Fibroblast of pulmonary artery (primary cell): ENCODE measurements at regions not wholly inside any gene's neighbourhood (a gene's known extent, or its start where the extent isn't known, plus 50 kb on each side); places are given as distances from the start of the nearest gene placed in this dataset.

Experiments
- DNase-seq: peaks from one replicate; pipeline ENCODE4 v3.0.0-alpha.2; 2010; ENCODE audit warnings: low read depth
- H3K4me3 ChIP-seq: replicated peaks from 2 replicates; pipeline ENCODE4 v1.5.1; 2011; ENCODE audit warnings: low read depth, mild to moderate bottlenecking, control low read depth, low read length, moderate library complexity
- CTCF ChIP-seq: IDR thresholded peaks from 2 replicates; pipeline ENCODE4 v1.5.1; 2011; ENCODE audit warnings: mild to moderate bottlenecking, control low read depth, low read length, inconsistent platforms; ENCODE audit errors: missing control alignments

DNA sequence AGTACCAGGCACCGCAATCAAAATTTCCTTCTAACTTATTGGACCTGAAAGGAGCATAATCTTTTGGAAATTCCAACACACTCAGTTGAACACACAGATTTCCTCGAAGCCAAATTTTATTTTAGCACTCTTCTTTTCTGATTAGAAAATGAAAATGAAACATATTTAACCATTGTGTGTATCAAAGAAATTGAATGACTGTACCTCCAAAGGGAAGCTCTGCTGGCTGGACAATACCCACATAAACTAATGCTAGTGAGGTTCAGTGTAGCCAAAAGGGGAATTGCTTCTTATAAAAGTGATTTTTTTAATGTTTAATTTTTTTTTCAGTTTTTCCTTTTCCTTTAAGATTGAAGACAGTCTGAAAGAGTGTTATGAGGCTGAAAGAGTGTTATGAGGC lies 239.6 kb upstream of the NREP start:
- TF ChIP-seq CTCF, result no peak
- H3K4me3 ChIP-seq, result no peak overlapping the region
- DNase-seq, result no peak

- H3K4me3 ChIP-seq, result no peak overlapping the region
- DNase-seq, result no peak
- TF ChIP-seq CTCF, result no peak
These were observed 238.7 kb upstream of the NREP start for GRCh38 chr5:111995701-111996100.

DNA sequence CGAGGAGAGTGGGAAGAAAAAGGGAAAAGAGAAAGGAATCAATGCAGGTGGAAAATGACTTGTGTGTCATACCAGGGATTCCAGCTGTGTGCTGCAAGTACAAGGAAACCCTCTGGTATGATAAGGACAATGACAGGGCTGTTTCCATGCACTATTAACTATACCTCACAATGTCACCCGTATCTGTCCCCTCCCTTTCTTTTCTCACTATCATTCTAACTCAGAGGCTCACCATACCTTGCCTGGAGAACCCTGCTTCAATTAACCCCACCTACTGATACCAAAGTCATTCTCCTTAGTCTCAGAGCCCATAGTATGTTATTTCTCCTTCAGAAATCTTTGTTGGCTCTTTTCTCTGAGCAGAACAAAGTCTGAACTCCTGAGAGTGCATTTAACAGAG lies 236.2 kb upstream of the NREP start:
- no peak for TF ChIP-seq CTCF
- H3K4me3 ChIP-seq, result no peak overlapping the region
- DNase-seq, result no peak

- DNase-seq, result peak; percentile 82
- no peak overlapping the region for H3K4me3 ChIP-seq
- TF ChIP-seq CTCF, result no peak
These were observed 227.1 kb upstream of the NREP start for GRCh38 chr5:111984044-111984443.

DNA sequence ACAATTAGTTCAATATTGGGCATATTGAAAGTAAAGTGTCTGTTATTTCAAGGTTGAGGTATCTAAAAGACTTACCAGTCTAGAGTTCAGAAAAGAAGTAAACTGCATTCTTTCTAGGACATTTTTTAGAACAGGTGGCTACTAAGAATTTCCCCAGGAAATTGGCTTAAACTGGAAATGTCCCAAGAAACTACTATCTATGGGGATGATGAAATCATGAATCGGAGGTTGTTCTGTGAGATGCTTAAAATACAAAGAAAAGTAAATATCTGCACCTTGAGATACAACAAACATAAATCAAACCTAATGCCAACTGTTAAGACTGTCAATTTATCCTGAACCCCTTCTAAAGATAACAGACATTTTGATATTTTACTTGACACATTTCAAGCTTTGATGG lies 226.5 kb upstream of the NREP start:
- TF ChIP-seq CTCF, result no peak

DNA sequence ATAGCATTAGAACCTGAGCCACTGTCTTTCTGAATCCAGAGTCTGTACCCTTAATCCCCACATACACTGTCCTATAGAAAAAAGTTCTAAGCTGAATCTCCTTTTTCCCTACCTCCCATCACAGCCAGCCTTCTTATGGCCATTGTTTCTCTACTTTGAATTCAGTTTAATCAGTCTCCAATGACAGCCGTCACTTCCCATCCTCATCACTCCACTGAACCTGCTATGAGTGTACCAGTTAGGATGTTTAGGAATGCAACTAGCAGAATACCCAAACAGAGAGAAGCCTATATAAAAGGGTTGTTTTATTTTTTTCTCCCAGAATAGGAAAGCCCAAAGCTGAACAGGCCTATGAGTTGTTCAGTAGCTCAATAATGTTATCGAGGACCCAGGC lies 220.4 kb upstream of the NREP start:
- H3K4me3 ChIP-seq, result no peak overlapping the region
- DNase-seq, result no peak
- TF ChIP-seq CTCF, result no peak

More for the DNA sequence above, 226.5 kb upstream of the NREP start:
- DNase-seq, result no peak
- no peak overlapping the region for H3K4me3 ChIP-seq

DNA sequence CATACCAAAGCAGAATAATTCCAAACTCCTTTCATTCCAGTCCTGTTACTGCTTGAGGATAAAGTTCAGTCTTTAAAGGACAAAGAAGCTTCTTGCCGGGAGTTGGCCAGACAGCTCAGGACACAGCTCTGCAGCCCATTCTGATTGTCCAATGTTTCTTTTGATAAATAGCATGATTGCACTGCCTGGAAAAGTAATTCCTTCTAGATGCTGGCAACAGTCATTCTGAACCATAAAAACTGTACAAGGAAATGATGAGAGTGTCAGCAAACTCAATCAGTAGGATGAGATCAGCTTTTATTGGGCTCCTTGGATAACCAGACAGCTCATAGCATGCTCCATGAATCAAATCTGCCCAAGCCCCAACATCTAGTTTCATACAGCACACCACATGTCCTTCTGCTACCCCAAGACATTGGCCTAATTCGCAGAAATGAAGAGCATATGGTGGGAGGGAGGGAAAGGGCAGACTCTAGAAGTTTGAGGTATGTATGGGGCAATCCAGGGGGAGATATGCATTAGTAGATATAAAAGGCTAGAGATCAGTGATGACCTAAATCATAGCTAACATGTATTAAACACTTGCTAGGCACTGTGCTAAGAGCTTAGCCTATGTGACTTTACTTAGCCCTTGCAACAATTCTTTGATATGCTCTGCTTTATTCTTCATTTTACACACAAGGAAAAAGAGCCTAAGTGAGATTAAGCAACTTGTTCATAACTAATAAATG lies 219.9 kb upstream of the NREP start:
- no peak for TF ChIP-seq CTCF
- no peak for DNase-seq

More for the DNA sequence above, 219.9 kb upstream of the NREP start:
- no peak overlapping the region for H3K4me3 ChIP-seq
